GM19023 (cell line): ENCODE measurements at regions not wholly inside any gene's neighbourhood (a gene's known extent, or its start where the extent isn't known, plus 50 kb on each side); places are given as distances from the start of the nearest gene placed in this dataset.
"Not testable (repeated sequence)": the region's sequence is repeated elsewhere in the genome, so short reads cannot be mapped to it uniquely, and the experiment has no call there.

Experiments used
- ATAC-seq: cut with Tn5 transposase; IDR thresholded peaks from one replicate; pipeline ENCODE4 v1.9.1; 2021; ENCODE audit warnings: mild to moderate bottlenecking, moderate library complexity; ENCODE audit not compliant: unreplicated experiment

- ATAC-seq = no peak
Observed at GRCh38 chr1:182262425-182262824, 129.2 kb downstream of the GLUL start.

GRCh38 chr1:182261655-182262054 is 129.9 kb downstream of the GLUL start:
- ATAC-seq = peak; percentile 42

- ATAC-seq = no peak
Observed at GRCh38 chr1:182260516-182260915, 131.1 kb downstream of the GLUL start.

- ATAC-seq = no peak
Observed at GRCh38 chr1:182259968-182260367, 131.6 kb downstream of the GLUL start.

- ATAC-seq = peak; percentile 51
Observed at GRCh38 chr1:182259229-182259872, 132.2 kb downstream of the GLUL start.

- no peak for ATAC-seq
Observed at GRCh38 chr1:182257369-182258063, 134.1 kb downstream of the GLUL start.

- ATAC-seq = no peak
Observed at GRCh38 chr1:182256931-182257330, 134.7 kb downstream of the GLUL start.

GRCh38 chr1:182255494-182255893 is 136.1 kb downstream of the GLUL start:
- ATAC-seq = no peak

- ATAC-seq = no peak
Observed at GRCh38 chr1:182253319-182253860, 138.2 kb downstream of the GLUL start.

- ATAC-seq = no peak
Observed at GRCh38 chr1:182251561-182251960, 140.0 kb downstream of the GLUL start.

- ATAC-seq = peak; percentile 69
Observed at GRCh38 chr1:182249201-182249676, 142.4 kb downstream of the GLUL start.

- ATAC-seq = peak; percentile 28
Observed at GRCh38 chr1:182248721-182249120, 142.9 kb downstream of the GLUL start.

- ATAC-seq = not testable (repeated sequence)
Observed at GRCh38 chr1:182247813-182248212, 143.8 kb downstream of the GLUL start.

- ATAC-seq = no peak
Observed at GRCh38 chr1:182246783-182247182, 144.8 kb downstream of the GLUL start.

GRCh38 chr1:182245040-182245439 is 146.6 kb downstream of the GLUL start:
- no peak for ATAC-seq

- ATAC-seq = no peak
Observed at GRCh38 chr1:182244451-182244850, 147.1 kb downstream of the GLUL start.

GRCh38 chr1:182242641-182243040 is 148.9 kb downstream of the GLUL start:
- ATAC-seq = no peak

- no peak for ATAC-seq
Observed at GRCh38 chr1:182240085-182240484, 151.5 kb downstream of the GLUL start.

GRCh38 chr1:182238421-182238820 is 153.2 kb downstream of the GLUL start:
- ATAC-seq = no peak

- ATAC-seq = no peak
Observed at GRCh38 chr1:182237329-182237728, 154.3 kb downstream of the GLUL start.

GRCh38 chr1:182236651-182237077 is 154.9 kb downstream of the GLUL start:
- ATAC-seq = no peak
